HCT116 (cell line): ENCODE measurements at regions not wholly inside any gene's neighbourhood (a gene's known extent, or its start where the extent isn't known, plus 50 kb on each side); places are given as distances from the start of the nearest gene placed in this dataset.

ENCODE experiments used
- ATAC-seq: fragments of 200-7000 bp; cut with Tn5 transposase; 2 replicates; pipeline ENCODE4 v1.9.1; 2020; ENCODE audit warnings: mild to moderate bottlenecking, moderate library complexity
- BruUV-seq: library from RNA; stranded (reverse); fragments of 400-500 nt; replicated peaks from 2 replicates; lab custom pipeline; 2021; lab: Mats Ljungman, UMichigan
- CTCF ChIA-PET: fragments of 300-600 bp; sonication (Branson Sonifier 250); formaldehyde crosslinking; loops from one replicate; lab custom pipeline; 2021; ENCODE audit warnings: antibody characterized with exemption; lab: Charles Lee
- POLR2A ChIA-PET: fragments of 300-600, 350-600 bp; sonication (Branson Sonifier 250); formaldehyde crosslinking; loops from one replicate; lab custom pipeline; 2021; ENCODE audit warnings: antibody characterized with exemption; lab: Charles Lee
- RAD21 ChIA-PET, 2 experiments: fragments of 300-600 bp; sonication (Branson Sonifier 250); formaldehyde crosslinking; loops; one replicate each; lab custom pipeline; 2023; ENCODE audit warnings: low total read pairs in 2 of 2; ENCODE audit not compliant: uncharacterized antibody in 2 of 2, unreplicated experiment in 2 of 2, low non-redundant PET in 1 of 2; lab: Charles Lee
- DNase-seq: peaks from one replicate; pipeline ENCODE4 v3.0.0-alpha.2; 2010; ENCODE audit warnings: low read depth, low spot score
- H2AFZ ChIP-seq: fragments of 200-600 bp; shearing (Covaris generic), sonication (generic); 2 replicates; pipeline ENCODE4 v1.6.1; 2017; ENCODE audit warnings: low read depth, mixed run types, mixed read lengths, antibody characterized with exemption, low read length; ENCODE audit not compliant: poor library complexity, severe bottlenecking
- H3K27ac ChIP-seq: 2 replicates; pipeline ENCODE4 v1.5.1; 2012; ENCODE audit warnings: low read depth, low read length
- H3K27me3 ChIP-seq: fragments of 200-600 bp; sonication (generic); 2 replicates; pipeline ENCODE4 v1.6.1; 2016; ENCODE audit warnings: mixed run types, low read length, mixed read lengths; ENCODE audit not compliant: insufficient read depth
- H3K36me3 ChIP-seq, 2 experiments: fragments of 200-500 bp in 1 of 2; fragments of 200-600 bp in 1 of 2; sonication (Bioruptor generic) in 1 of 2; sonication (generic) in 1 of 2; 2 replicates each; pipeline versions ENCODE4 v1.5.1 to v1.6.1; 2014 to 2016; ENCODE audit warnings: low read length in 2 of 2, inconsistent platforms in 1 of 2, mixed read lengths in 1 of 2, mixed run types in 1 of 2; ENCODE audit not compliant: insufficient read depth in 2 of 2, control insufficient read depth in 1 of 2
- H3K4me1 ChIP-seq, 2 experiments: fragments of 200-600 bp in 1 of 2; sonication (generic) in 1 of 2; 2 replicates each; pipeline versions ENCODE4 v1.5.1 to v1.6.1; 2012 to 2017; ENCODE audit warnings: low read length in 2 of 2, inconsistent platforms in 1 of 2, mild to moderate bottlenecking in 1 of 2, mixed read lengths in 1 of 2, mixed run types in 1 of 2, moderate library complexity in 1 of 2; ENCODE audit not compliant: insufficient read depth in 2 of 2, control insufficient read depth in 1 of 2
- H3K4me2 ChIP-seq: fragments of 200-600 bp; sonication (generic); 2 replicates; pipeline ENCODE4 v1.6.1; 2017; ENCODE audit warnings: mixed run types, low read length, mixed read lengths
- H3K4me3 ChIP-seq, 2 experiments: fragments of 200-600 bp in 1 of 2; sonication (generic) in 1 of 2; replicated peaks in 1 of 2; 2 replicates each; pipeline ENCODE4 v1.5.1; 2011 to 2016; ENCODE audit warnings: low read length in 2 of 2, control low read depth in 1 of 2, low read depth in 1 of 2, mild to moderate bottlenecking in 1 of 2, mixed read lengths in 1 of 2, mixed run types in 1 of 2
- H3K79me2 ChIP-seq: fragments of 200-600 bp; sonication (generic); 2 replicates; pipeline ENCODE4 v1.6.1; 2017; ENCODE audit warnings: mild to moderate bottlenecking, mixed run types, low read length, moderate library complexity, mixed read lengths; ENCODE audit not compliant: insufficient read depth
- H3K9ac ChIP-seq: fragments of 200-600 bp; sonication (generic); 2 replicates; pipeline ENCODE4 v1.6.1; 2016; ENCODE audit warnings: low read length, mixed read lengths
- H3K9me2 ChIP-seq: fragments of 200-600 bp; sonication (generic), shearing (Covaris generic); 2 replicates; pipeline ENCODE4 v1.6.1; 2017; ENCODE audit warnings: mixed run types, mild to moderate bottlenecking, moderate library complexity; ENCODE audit not compliant: insufficient read depth
- H3K9me3 ChIP-seq, 2 experiments: fragments of 200-500 bp in 1 of 2; fragments of 200-600 bp in 1 of 2; sonication (Bioruptor generic) in 1 of 2; sonication (generic) in 1 of 2; 2 replicates each; pipeline ENCODE4 v1.6.1; 2014 to 2017; ENCODE audit warnings: low read length in 2 of 2, mixed read lengths in 2 of 2, inconsistent platforms in 1 of 2, low read depth in 1 of 2, mild to moderate bottlenecking in 1 of 2, mixed run types in 1 of 2, moderate library complexity in 1 of 2; ENCODE audit not compliant: control insufficient read depth in 1 of 2, insufficient read depth in 1 of 2
- H4K20me1 ChIP-seq: fragments of 200-600 bp; sonication (generic), shearing (Covaris generic); 2 replicates; pipeline ENCODE4 v1.6.1; 2017; ENCODE audit warnings: mixed run types, mild to moderate bottlenecking, moderate library complexity; ENCODE audit not compliant: insufficient read depth
- ATF3 ChIP-seq: IDR thresholded peaks from 2 replicates; pipeline ENCODE4 v1.6.1; 2012
- CBX3 ChIP-seq: IDR thresholded peaks from 2 replicates; pipeline ENCODE4 v1.6.1; 2012; ENCODE audit warnings: low read depth
- CEBPB ChIP-seq: IDR thresholded peaks from 2 replicates; pipeline ENCODE4 v1.6.1; 2012; ENCODE audit warnings: low read depth
- EGR1 ChIP-seq: IDR thresholded peaks from 2 replicates; pipeline ENCODE4 v1.6.1; 2012; ENCODE audit warnings: low read depth
- EZH2 ChIP-seq: fragments of 200-600 bp; sonication (generic); IDR thresholded peaks from 2 replicates; pipeline ENCODE4 v1.6.1; 2017; ENCODE audit warnings: antibody characterized with exemption, mixed run types
- FOSL1 ChIP-seq: IDR thresholded peaks from 2 replicates; pipeline ENCODE4 v1.6.1; 2012; ENCODE audit warnings: low read depth
- JUND ChIP-seq: IDR thresholded peaks from 2 replicates; pipeline ENCODE4 v1.6.1; 2012
- POLR2A ChIP-seq: IDR thresholded peaks from 2 replicates; pipeline ENCODE4 v1.7.0; 2011; ENCODE audit warnings: borderline replicate concordance; ENCODE audit not compliant: insufficient read depth, insufficient read length; ENCODE audit errors: extremely low read depth
- POLR2AphosphoS5 ChIP-seq: IDR thresholded peaks from 2 replicates; pipeline ENCODE4 v1.6.1; 2011; ENCODE audit warnings: mild to moderate bottlenecking, low read depth, low read length, moderate library complexity
- RAD21 ChIP-seq: IDR thresholded peaks from 2 replicates; pipeline ENCODE4 v1.6.1; 2012; ENCODE audit warnings: low read depth, mild to moderate bottlenecking
- REST ChIP-seq: IDR thresholded peaks from 2 replicates; pipeline ENCODE4 v1.6.1; 2012; ENCODE audit warnings: low read depth
- SRF ChIP-seq: IDR thresholded peaks from 2 replicates; pipeline ENCODE4 v1.6.1; 2012; ENCODE audit warnings: low read depth
- YY1 ChIP-seq: IDR thresholded peaks from 2 replicates; pipeline ENCODE4 v1.6.1; 2011; ENCODE audit warnings: low read length, low read depth, moderate library complexity, mild to moderate bottlenecking; ENCODE audit not compliant: insufficient replicate concordance; ENCODE audit errors: extremely low read depth
- ZFX ChIP-seq: fragments of 450-650 bp; IDR thresholded peaks from 2 replicates; pipeline ENCODE4 v1.6.1; 2017
- ZNF274 ChIP-seq: fragments of 200-500 bp; sonication (Bioruptor generic); IDR thresholded peaks from 2 replicates; pipeline ENCODE4 v1.6.1; 2014; ENCODE audit warnings: mild to moderate bottlenecking, low read depth, low read length, inconsistent platforms
- intact Hi-C: fragments of 100-400 bp; cut with micrococcal nuclease; formaldehyde crosslinking; loops from 2 replicates; pipeline ENCODE4 v1.10.0; 2022
- TF ChIP-seq, protein P1 (sequence below): IDR thresholded peaks from 2 replicates; pipeline ENCODE4 v1.6.1; 2012

DNA sequence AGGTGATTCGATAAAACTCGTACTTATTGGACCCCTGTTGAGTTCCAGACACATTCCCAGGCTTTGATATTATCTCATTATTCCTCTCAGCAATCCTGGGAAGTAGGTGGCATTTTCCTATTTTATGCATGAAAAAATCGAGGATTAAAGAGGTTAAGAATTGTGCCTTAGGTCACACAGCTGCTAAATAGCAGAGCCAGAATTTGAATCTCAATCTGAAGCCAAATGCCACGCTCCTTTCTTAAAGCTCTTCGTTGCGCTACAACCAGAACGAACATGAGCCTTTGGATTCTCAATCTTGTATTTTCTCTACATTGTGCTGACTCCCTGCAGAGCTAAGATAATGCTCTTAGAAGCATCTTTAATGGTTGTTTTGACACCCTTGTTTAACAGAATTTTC lies 527.8 kb upstream of the TLE4 start:
- H3K4me2 ChIP-seq, result no peak overlapping the region
- CTCF ChIA-PET, result no interaction called here
- H3K4me1 ChIP-seq, result no peaks in the 10 kb centered on the region

More for the DNA sequence above, 527.8 kb upstream of the TLE4 start:
- no peaks in the 10 kb centered on the region for H3K36me3 ChIP-seq
- no peak overlapping the region for H3K4me3 ChIP-seq
- intact Hi-C loops, result no loop called here
- H4K20me1 ChIP-seq, result no peaks in the 10 kb centered on the region; the same call in 1 of the 2 replicates
- H3K27me3 ChIP-seq, result no peaks in the 10 kb centered on the region
- RAD21 ChIA-PET, result no interaction called here
- no peak for ATAC-seq
- no peak for DNase-seq
- TF ChIP-seq EGR1, result no peak
- TF ChIP-seq, protein P1, sequence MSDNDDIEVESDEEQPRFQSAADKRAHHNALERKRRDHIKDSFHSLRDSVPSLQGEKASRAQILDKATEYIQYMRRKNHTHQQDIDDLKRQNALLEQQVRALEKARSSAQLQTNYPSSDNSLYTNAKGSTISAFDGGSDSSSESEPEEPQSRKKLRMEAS, result no peak
- TF ChIP-seq CEBPB, result no peak
- no peak for TF ChIP-seq CBX3
- TF ChIP-seq ZNF274, result no peak
- no peak for TF ChIP-seq YY1
- no peak for TF ChIP-seq EZH2
- TF ChIP-seq POLR2AphosphoS5, result no peak
- no peak for TF ChIP-seq FOSL1
- TF ChIP-seq ZFX, result no peak
- TF ChIP-seq REST, result no peak
- TF ChIP-seq SRF, result no peak
- TF ChIP-seq POLR2A, result no peak
- TF ChIP-seq RAD21, result no peak
- TF ChIP-seq JUND, result no peak
- no peak for TF ChIP-seq ATF3
- H3K9me2 ChIP-seq, result no peaks in the 10 kb centered on the region
- BruUV-seq, result no TSS peak
- H3K9me3 ChIP-seq, result no peaks in the 10 kb centered on the region
- no peak overlapping the region for H3K9ac ChIP-seq
- no peaks in the 10 kb centered on the region for H3K79me2 ChIP-seq
- no peak overlapping the region for H2AFZ ChIP-seq
- POLR2A ChIA-PET, result no interaction called here
- no peak overlapping the region for H3K27ac ChIP-seq
